Hindlimb muscle (tissue), 1 donor: ENCODE measurements at regions not wholly inside any gene's neighbourhood (a gene's known extent, or its start where the extent isn't known, plus 50 kb on each side); places are given as distances from the start of the nearest gene placed in this dataset.
A peak's percentile ranks its signal among the peaks of the same experiment; 100 is the strongest.
"Not testable (repeated sequence)": the region's sequence is repeated elsewhere in the genome, so short reads cannot be mapped to it uniquely, and the experiment has no call there.

Experiments used
- DNase-seq: peaks from one replicate; pipeline ENCODE4 v3.0.0-alpha.2; 2013

- DNase-seq: no peak
Observed at GRCh38 chr4:92012899-92013867, 290.6 kb upstream of the GRID2 start.

DNA sequence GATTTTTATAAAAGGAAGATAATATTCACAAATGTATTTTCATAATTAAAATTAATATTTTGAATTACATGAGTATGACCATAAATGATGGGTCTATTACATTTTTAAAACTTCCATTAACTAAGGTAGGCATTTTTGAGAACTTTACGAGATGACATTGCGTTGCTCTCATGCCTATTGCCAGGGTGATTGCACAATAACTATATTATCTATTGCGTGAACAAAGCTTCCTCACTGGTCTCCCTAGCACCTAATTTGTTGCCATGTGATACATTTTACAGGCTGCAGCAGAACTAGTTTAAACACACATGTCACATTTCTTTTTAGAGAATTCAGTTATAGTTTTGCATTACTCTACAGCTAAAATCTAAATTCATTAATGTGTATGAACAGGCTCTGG lies 289.7 kb upstream of the GRID2 start:
- no peak for DNase-seq

GRCh38 chr4:92021203-92021602 lies 282.6 kb upstream of the GRID2 start:
- no peak for DNase-seq

GRCh38 chr4:92021788-92022187 lies 282.0 kb upstream of the GRID2 start:
- DNase-seq: no peak

GRCh38 chr4:92028830-92029229 lies 274.9 kb upstream of the GRID2 start:
- DNase-seq: not testable (repeated sequence)

- DNase-seq: no peak
Observed at GRCh38 chr4:92031825-92032224, 271.9 kb upstream of the GRID2 start.

GRCh38 chr4:92035666-92036065 lies 268.1 kb upstream of the GRID2 start:
- no peak for DNase-seq

DNA sequence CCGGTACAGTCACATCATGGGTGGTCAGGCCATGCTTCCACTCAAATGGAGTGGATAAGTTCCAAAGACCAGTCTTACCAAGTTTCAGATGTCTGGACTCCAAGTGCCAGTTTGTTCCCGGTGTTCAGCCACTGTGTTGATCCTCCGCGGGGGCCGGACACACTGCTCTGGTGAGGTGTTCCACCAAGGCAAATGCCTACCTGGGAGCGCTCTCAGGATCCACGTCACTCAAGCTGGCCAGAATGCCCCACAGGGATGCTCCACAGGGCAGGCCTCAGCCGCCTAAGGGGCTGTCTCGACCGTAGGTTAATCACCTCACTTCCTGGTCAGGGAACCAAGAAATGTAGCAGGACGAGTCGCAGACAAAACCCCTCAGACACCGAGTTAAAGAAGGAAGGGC lies 258.0 kb upstream of the GRID2 start:
- DNase-seq: no peak

- peak; percentile 18 for DNase-seq
Observed at GRCh38 chr4:92047209-92047875, 256.4 kb upstream of the GRID2 start.

DNA sequence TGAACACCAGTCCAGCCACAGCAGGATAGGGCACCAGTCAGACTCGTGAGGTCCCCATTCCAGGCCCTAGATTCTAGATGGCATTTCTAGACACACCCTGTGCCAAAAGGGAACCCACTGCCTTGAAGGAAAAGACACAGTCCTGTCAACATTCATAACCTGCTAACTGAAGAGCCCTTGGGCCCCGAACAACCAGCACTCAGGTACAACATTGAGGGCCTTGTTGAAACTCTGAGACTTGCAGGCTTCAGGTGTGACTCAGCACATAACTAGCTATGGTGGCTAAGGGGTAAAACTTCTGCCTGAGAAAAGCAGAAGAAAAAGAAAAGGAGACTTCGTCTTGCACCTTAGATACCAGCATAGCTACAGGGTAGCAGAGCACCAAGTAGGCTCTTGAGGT lies 252.9 kb upstream of the GRID2 start:
- DNase-seq: no peak

DNA sequence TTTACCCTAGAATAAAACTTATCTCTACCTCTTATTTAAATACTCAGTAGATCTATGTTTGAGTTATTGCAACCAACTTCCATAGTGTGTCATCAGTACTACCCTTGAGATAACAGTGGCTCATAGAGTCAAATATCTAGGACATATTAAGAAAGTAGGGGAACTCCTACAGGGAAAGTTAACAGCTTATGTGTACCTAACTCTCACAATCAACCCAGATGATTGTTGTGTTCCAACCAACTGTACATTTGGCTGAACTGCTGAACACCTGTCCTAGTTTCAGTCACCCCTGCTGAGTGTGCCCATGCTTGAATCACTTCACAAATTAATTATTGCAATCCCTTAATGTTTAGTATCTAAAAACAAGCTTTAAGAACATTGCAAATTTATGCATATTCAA lies 244.2 kb upstream of the GRID2 start:
- no peak for DNase-seq

- no peak for DNase-seq
Observed at GRCh38 chr4:92060333-92060732, 243.4 kb upstream of the GRID2 start.

DNA sequence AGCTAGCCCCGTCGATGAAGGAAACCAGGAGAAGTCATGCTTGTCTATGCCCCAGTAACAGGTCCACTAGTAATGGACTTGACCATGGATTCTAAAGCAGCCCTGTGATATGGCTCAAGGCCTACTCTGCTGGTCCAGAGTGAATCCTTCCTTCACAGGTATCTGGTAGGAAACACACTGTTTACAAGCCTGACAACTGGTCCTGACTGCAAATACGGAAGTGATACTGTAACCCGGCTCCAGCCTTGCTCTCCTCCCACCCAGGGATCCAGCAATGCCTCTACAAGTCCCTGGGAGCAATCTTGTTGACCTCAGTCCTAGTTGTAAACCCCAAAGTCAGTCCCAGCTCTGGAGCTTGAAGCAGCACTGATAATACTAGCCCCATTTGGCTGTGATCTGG lies 239.2 kb upstream of the GRID2 start:
- DNase-seq: no peak

- no peak for DNase-seq
Observed at GRCh38 chr4:92066485-92066884, 237.3 kb upstream of the GRID2 start.

GRCh38 chr4:92071587-92071986 lies 232.2 kb upstream of the GRID2 start:
- no peak for DNase-seq

GRCh38 chr4:92074839-92075238 lies 228.9 kb upstream of the GRID2 start:
- no peak for DNase-seq

GRCh38 chr4:92090887-92091286 lies 212.9 kb upstream of the GRID2 start:
- no peak for DNase-seq

GRCh38 chr4:92091335-92091734 lies 212.4 kb upstream of the GRID2 start:
- DNase-seq: no peak

DNA sequence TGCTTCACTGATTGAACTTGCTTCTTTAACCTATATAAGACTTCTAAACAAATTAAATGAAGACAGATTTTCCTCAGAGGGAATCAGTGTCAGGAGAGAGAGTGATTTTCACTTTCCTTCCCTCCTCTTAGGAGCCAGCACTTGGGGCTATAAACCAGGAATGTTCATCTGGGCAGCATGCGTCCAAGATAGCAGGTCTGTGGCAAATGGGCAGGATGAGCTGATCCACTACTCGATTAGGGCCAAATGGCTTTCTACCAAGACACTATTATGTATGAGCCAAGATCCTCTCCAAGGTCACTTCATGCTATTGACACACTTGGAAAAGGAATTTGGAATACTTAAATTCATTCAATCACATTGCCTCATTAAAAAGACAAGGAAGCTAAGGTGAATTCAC lies 203.9 kb upstream of the GRID2 start:
- DNase-seq: no peak

GRCh38 chr4:92100975-92101374 lies 202.8 kb upstream of the GRID2 start:
- DNase-seq: no peak

GRCh38 chr4:92101737-92102172 lies 202.0 kb upstream of the GRID2 start:
- DNase-seq: no peak

- no peak for DNase-seq
Observed at GRCh38 chr4:92104506-92104905, 199.3 kb upstream of the GRID2 start.

DNA sequence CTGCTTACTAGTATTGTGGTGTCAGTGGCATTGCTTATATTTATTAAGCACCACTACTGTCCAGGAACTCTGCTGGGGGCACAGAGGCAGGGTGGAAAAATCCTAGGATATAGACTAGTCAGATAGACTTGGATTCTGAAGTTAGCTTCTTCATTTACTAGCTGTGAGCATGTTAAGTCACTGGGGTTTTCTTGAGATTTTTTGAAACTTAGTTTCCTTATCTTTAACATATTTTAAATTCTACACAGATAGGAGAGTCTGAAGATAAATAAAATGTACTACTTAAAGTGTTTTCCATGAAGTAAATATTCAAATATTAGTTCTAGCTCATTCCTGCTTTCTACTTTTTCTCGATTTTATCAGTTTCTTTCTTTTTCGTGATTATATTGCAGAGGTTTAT lies 196.9 kb upstream of the GRID2 start:
- DNase-seq: no peak

DNA sequence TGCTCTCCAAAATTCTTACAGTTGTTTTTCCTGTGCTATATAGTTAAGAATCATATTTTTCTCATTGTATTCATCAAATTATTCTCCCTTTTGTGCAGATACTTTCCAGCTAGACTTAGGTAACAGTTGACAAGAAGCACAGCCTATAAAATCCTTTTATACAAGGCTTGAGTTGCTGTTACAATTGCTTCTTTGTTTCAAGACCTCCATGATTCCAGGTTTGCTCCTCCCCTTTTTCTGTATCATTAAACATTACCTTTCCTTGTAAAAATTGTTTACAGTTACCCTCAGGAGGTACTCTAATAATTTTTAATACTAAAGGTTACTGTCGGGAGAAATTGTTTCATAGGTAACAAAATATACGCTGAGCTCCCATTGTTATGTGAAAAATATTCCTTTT lies 192.3 kb upstream of the GRID2 start:
- no peak for DNase-seq
